Astrocyte (in vitro differentiated cells and primary cell): ENCODE measurements at regions not wholly inside any gene's neighbourhood (a gene's known extent, or its start where the extent isn't known, plus 50 kb on each side); places are given as distances from the start of the nearest gene placed in this dataset.

Experiments used
- EZH2 ChIP-seq: IDR thresholded peaks from 2 replicates; pipeline ENCODE4 v1.6.1; 2012; ENCODE audit warnings: mild to moderate bottlenecking, low read length, inconsistent platforms; ENCODE audit not compliant: insufficient read depth
- TF ChIP-seq, protein P1 (sequence below): IDR thresholded peaks from 2 replicates; pipeline ENCODE4 v1.5.1; 2011; ENCODE audit warnings: low read depth, mild to moderate bottlenecking, inconsistent platforms, low read length, moderate library complexity; ENCODE audit not compliant: insufficient read depth

DNA sequence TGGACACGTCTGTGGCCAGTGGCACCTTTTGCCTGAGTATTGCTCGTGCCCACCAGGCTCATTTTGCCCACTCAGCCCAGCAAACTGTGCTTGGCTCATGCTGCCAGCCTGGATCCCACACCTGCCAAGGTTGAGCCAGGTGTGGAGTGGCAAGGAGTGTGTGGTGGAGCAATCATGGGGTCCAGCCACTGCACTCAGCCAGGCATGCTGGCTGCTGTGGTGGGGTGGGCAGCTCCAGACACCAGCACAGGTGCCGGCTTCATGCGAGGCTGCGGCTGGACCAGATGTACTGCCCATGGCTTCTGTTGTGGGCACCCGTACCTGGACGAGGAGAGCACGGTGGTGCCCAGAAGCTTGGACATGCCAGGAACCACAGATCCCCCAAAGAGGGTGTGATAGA lies 364.1 kb downstream of the TMEM38B start:
- TF ChIP-seq, protein P1, sequence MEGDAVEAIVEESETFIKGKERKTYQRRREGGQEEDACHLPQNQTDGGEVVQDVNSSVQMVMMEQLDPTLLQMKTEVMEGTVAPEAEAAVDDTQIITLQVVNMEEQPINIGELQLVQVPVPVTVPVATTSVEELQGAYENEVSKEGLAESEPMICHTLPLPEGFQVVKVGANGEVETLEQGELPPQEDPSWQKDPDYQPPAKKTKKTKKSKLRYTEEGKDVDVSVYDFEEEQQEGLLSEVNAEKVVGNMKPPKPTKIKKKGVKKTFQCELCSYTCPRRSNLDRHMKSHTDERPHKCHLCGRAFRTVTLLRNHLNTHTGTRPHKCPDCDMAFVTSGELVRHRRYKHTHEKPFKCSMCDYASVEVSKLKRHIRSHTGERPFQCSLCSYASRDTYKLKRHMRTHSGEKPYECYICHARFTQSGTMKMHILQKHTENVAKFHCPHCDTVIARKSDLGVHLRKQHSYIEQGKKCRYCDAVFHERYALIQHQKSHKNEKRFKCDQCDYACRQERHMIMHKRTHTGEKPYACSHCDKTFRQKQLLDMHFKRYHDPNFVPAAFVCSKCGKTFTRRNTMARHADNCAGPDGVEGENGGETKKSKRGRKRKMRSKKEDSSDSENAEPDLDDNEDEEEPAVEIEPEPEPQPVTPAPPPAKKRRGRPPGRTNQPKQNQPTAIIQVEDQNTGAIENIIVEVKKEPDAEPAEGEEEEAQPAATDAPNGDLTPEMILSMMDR, result no peak
- no peak for TF ChIP-seq EZH2
